Muscle of arm (tissue), 1 donor: ENCODE measurements at regions not wholly inside any gene's neighbourhood (a gene's known extent, or its start where the extent isn't known, plus 50 kb on each side); places are given as distances from the start of the nearest gene placed in this dataset.
A peak's percentile ranks its signal among the peaks of the same experiment; 100 is the strongest.

Source experiments
- DNase-seq: peaks from one replicate; pipeline ENCODE4 v3.0.0-alpha.2; 2013

GRCh38 chr12:115700896-115701465, 576.5 kb downstream of the MED13L start:
- no peak for DNase-seq

GRCh38 chr12:115700081-115700480, 577.4 kb downstream of the MED13L start:
- DNase-seq = no peak

- no peak for DNase-seq
These were observed 579.2 kb downstream of the MED13L start for GRCh38 chr12:115698257-115698656.

- DNase-seq = no peak
These were observed 580.2 kb downstream of the MED13L start for GRCh38 chr12:115697340-115697739.

GRCh38 chr12:115694564-115694963, 582.9 kb downstream of the MED13L start:
- no peak for DNase-seq

GRCh38 chr12:115693970-115694369, 583.5 kb downstream of the MED13L start:
- no peak for DNase-seq

- no peak for DNase-seq
These were observed 586.4 kb downstream of the MED13L start for GRCh38 chr12:115691123-115691522.

- DNase-seq = no peak
These were observed 590.4 kb downstream of the MED13L start for GRCh38 chr12:115687094-115687493.

GRCh38 chr12:115683240-115683780, 594.2 kb downstream of the MED13L start:
- no peak for DNase-seq

- DNase-seq = no peak
These were observed 596.5 kb downstream of the MED13L start for GRCh38 chr12:115680967-115681366.

- DNase-seq = no peak
These were observed 604.9 kb downstream of the MED13L start for GRCh38 chr12:115672506-115673080.

GRCh38 chr12:115672086-115672485, 605.4 kb downstream of the MED13L start:
- no peak for DNase-seq

GRCh38 chr12:115670869-115671268, 606.6 kb downstream of the MED13L start:
- no peak for DNase-seq

GRCh38 chr12:115667116-115667515, 610.4 kb downstream of the MED13L start:
- DNase-seq = no peak

- no peak for DNase-seq
These were observed 611.3 kb downstream of the MED13L start for GRCh38 chr12:115666168-115666567.

GRCh38 chr12:115661112-115661511, 616.4 kb downstream of the MED13L start:
- peak; percentile 35 for DNase-seq

- DNase-seq = no peak
These were observed 617.2 kb downstream of the MED13L start for GRCh38 chr12:115660211-115660805.

- DNase-seq = no peak
These were observed 618.1 kb downstream of the MED13L start for GRCh38 chr12:115659422-115659821.

- DNase-seq = no peak
These were observed 620.1 kb downstream of the MED13L start for GRCh38 chr12:115657081-115658013.

GRCh38 chr12:115650026-115650425, 627.5 kb downstream of the MED13L start:
- DNase-seq = no peak

GRCh38 chr12:115648463-115648862, 629.0 kb downstream of the MED13L start:
- DNase-seq = no peak

GRCh38 chr12:115646210-115646609, 631.3 kb downstream of the MED13L start:
- no peak for DNase-seq
